ENCODE measurements at regions not wholly inside any gene's neighbourhood (a gene's known extent, or its start where the extent isn't known, plus 50 kb on each side); places are given as distances from the start of the nearest gene placed in this dataset.

DNA sequence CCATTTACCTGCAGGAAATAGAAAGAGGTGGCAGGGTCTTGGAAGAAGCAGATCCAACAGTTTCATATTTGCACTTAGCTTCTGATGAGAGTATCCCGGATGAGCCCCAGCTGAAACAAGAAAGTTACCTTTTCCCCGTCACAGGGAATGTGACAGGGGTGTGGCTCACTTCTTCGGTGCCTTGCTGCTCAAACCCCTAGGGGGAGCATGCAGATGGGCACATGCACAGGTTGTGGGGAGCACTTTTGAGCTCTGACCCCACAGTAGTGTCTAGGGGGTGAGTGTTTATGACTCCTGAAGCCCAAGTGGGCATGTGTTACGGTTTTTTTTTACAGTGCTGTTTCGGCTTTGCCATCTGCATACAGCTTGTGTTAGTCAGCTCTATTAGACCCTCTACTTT, 1221.0 kb downstream of the JRKL start:
- H3K27me3 ChIP-seq (ENCODE audit: control insufficient read depth in 2 of 2, insufficient read depth in 2 of 2, low read length in 2 of 2): no peaks in the 10 kb centered on the region
- H3K4me3 ChIP-seq: no peak overlapping the region
- no peak overlapping the region for H3K4me2 ChIP-seq (ENCODE audit: insufficient read depth, low read length)
- H3K9me3 ChIP-seq (replicated peaks; ENCODE audit: control insufficient read depth, insufficient read depth, low read depth, low read length): peaks cover 2% of the 10 kb centered on the region; the same call in 1 of the 2 replicates
- BruUV-seq (replicated peaks): no TSS peak
- FAIRE-seq (no peak), ATAC-seq (peak; percentile 71), DNase-seq (ENCODE audit: extremely low read depth in 1 of 4, low spot score in 3 of 4) (peak in 1 of 4 experiments; percentile 7)
- in situ Hi-C loops (cut with MboI): no loop called here
- peak in 1 of 3 experiments; percentile 27; a peak in 1 of 6 replicates for TF ChIP-seq CTCF (IDR thresholded peaks at IDR 0.05 in 2 of 3, conservative IDR thresholded peaks at IDR 0.05 in 1 of 3; ENCODE audit: insufficient read depth in 2 of 3, low read depth in 1 of 3, low read length in 3 of 3)
- TF ChIP-seq CC2D1A (IDR thresholded peaks at IDR 0.05): no peak
- whole genome bisulfite sequencing (ENCODE audit: insufficient coverage, low coverage, missing lambda C conversion rate): 18% methylated on average over 5 of the region's 5 CpGs
- intact Hi-C loops (cut with micrococcal nuclease): no loop called here
- H3K36me3 ChIP-seq (ENCODE audit: control insufficient read depth, insufficient read depth, low read length): no peaks in the 10 kb centered on the region
- H3K79me2 ChIP-seq (ENCODE audit: control insufficient read depth, insufficient read depth, low read length): no peaks in the 10 kb centered on the region
- H3K27ac ChIP-seq (ENCODE audit: extremely low read depth, low read depth, low read length): no peak overlapping the region
- H3K9ac ChIP-seq (ENCODE audit: insufficient read depth in 1 of 2, low read depth in 2 of 2, low read length in 2 of 2): no peak overlapping the region
- no peaks in the 10 kb centered on the region for H3K4me1 ChIP-seq (replicated peaks in 1 of 2; ENCODE audit: control insufficient read depth in 2 of 2, insufficient read depth in 2 of 2, low read length in 2 of 2)
- H3K9me1 ChIP-seq (ENCODE audit: control insufficient read depth, insufficient read depth, low read length): no peaks in the 10 kb centered on the region
- no peaks in the 10 kb centered on the region for H4K20me1 ChIP-seq (replicated peaks; ENCODE audit: control insufficient read depth, insufficient read depth, low read length)
- ChIA-PET CTCF (ENCODE audit: low intra/inter-chr PET ratio) (no interaction called here), POLR2A (no interaction called here)
- H2AFZ ChIP-seq (ENCODE audit: low read depth, low read length): peak overlapping the region; percentile 69

- 7% methylated on average over 2 of the region's 10 CpGs for WGBS (ENCODE audit: insufficient coverage, low coverage, missing lambda C conversion rate)
Measured at GRCh38 chr11:97611345-97611744, 1221.5 kb downstream of the JRKL start.

More at GRCh38 chr11:97611345-97611744, 1221.5 kb downstream of the JRKL start:
- FAIRE-seq (no peak), ATAC-seq (no peak), DNase-seq (ENCODE audit: extremely low read depth in 1 of 4, low spot score in 3 of 4) (no peak)
- BruUV-seq (replicated peaks): no TSS peak
- POLR2A ChIA-PET: no interaction called here
- CTCF ChIA-PET (ENCODE audit: low intra/inter-chr PET ratio): no interaction called here
- no peak overlapping the region for H3K4me3 ChIP-seq
- H3K9ac ChIP-seq (ENCODE audit: insufficient read depth in 1 of 2, low read depth in 2 of 2, low read length in 2 of 2): no peak overlapping the region
- peak overlapping the region; percentile 69; the same call in 1 of the 2 replicates for H2AFZ ChIP-seq (ENCODE audit: low read depth, low read length)
- no peaks in the 10 kb centered on the region for H3K36me3 ChIP-seq (ENCODE audit: control insufficient read depth, insufficient read depth, low read length)
- in situ Hi-C loops (cut with MboI): no loop called here
- H3K27me3 ChIP-seq (ENCODE audit: control insufficient read depth in 2 of 2, insufficient read depth in 2 of 2, low read length in 2 of 2): no peaks in the 10 kb centered on the region
- H4K20me1 ChIP-seq (replicated peaks; ENCODE audit: control insufficient read depth, insufficient read depth, low read length): no peaks in the 10 kb centered on the region
- intact Hi-C loops (cut with micrococcal nuclease): no loop called here
- peaks cover 2% of the 10 kb centered on the region; the same call in 1 of the 2 replicates for H3K9me3 ChIP-seq (replicated peaks; ENCODE audit: control insufficient read depth, insufficient read depth, low read depth, low read length)
- H3K4me2 ChIP-seq (ENCODE audit: insufficient read depth, low read length): no peak overlapping the region
- no peaks in the 10 kb centered on the region for H3K9me1 ChIP-seq (ENCODE audit: control insufficient read depth, insufficient read depth, low read length)
- no peak overlapping the region for H3K27ac ChIP-seq (ENCODE audit: extremely low read depth, low read depth, low read length)
- no peaks in the 10 kb centered on the region for H3K4me1 ChIP-seq (replicated peaks in 1 of 2; ENCODE audit: control insufficient read depth in 2 of 2, insufficient read depth in 2 of 2, low read length in 2 of 2)
- no peak for TF ChIP-seq HBP1 (CRISPR knock-in tag; IDR thresholded peaks at IDR 0.05)
- no peak for TF ChIP-seq HMGN3 (IDR thresholded peaks at IDR 0.05; ENCODE audit: borderline replicate concordance, extremely low read depth, insufficient read length, low read depth, low read length)
- H3K79me2 ChIP-seq (ENCODE audit: control insufficient read depth, insufficient read depth, low read length): no peaks in the 10 kb centered on the region

Measured in K562 (cell line).